ENCODE measurements at regions not wholly inside any gene's neighbourhood (a gene's known extent, or its start where the extent isn't known, plus 50 kb on each side); places are given as distances from the start of the nearest gene placed in this dataset.

GRCh38 chr18:76673281-76674185, 148.8 kb upstream of the ZNF236 start:
- TF ChIP-seq, protein P1, sequence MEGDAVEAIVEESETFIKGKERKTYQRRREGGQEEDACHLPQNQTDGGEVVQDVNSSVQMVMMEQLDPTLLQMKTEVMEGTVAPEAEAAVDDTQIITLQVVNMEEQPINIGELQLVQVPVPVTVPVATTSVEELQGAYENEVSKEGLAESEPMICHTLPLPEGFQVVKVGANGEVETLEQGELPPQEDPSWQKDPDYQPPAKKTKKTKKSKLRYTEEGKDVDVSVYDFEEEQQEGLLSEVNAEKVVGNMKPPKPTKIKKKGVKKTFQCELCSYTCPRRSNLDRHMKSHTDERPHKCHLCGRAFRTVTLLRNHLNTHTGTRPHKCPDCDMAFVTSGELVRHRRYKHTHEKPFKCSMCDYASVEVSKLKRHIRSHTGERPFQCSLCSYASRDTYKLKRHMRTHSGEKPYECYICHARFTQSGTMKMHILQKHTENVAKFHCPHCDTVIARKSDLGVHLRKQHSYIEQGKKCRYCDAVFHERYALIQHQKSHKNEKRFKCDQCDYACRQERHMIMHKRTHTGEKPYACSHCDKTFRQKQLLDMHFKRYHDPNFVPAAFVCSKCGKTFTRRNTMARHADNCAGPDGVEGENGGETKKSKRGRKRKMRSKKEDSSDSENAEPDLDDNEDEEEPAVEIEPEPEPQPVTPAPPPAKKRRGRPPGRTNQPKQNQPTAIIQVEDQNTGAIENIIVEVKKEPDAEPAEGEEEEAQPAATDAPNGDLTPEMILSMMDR (IDR thresholded peaks at IDR 0.05; ENCODE audit: low read length, missing control alignments), result no peak
- no peak overlapping the region for H3K4me3 ChIP-seq (replicated peaks; ENCODE audit: low read depth, low read length)
- no peak for DNase-seq (ENCODE audit: low read depth)

- no peak overlapping the region for H3K4me3 ChIP-seq (replicated peaks; ENCODE audit: low read depth, low read length)
- TF ChIP-seq, protein P1 (IDR thresholded peaks at IDR 0.05; ENCODE audit: low read length, missing control alignments), result no peak
- DNase-seq (ENCODE audit: low read depth), result peak; percentile 26
Observed at GRCh38 chr18:76672627-76673026, 149.7 kb upstream of the ZNF236 start.

DNA sequence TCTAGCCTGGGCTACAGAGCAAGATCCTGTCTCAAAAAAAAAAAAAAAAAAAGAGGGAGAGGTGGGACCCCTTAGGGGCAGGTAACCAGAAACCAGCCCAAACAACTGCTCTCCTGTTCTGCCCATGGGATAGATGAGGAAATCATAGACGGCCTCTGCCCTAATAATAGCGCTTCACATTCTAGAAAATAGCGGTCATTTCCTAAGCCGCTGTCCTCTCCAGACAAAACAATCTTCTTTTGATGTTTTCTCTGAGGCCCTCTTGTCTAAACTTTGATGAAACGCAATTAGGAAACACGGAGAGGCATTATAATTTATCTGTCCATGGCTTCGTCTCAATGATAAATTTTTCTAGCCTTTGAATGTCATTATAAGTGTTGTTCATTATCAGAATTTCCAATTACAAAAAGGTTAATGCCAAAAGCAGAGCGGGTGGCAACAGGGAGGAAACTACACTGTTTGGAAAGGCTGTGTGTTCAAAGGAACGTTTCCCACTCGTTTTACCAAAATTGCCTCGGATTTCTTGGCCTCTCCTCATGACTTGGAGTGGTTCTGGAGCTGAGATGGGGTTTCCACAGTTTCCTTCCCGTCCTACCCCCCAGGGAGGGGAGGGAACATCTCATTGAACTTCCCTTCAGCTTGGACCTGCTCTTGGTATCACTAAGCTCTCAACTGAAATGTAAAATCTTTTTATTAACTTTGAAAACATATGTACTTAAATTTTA, 151.6 kb upstream of the ZNF236 start:
- no peak overlapping the region for H3K4me3 ChIP-seq (replicated peaks; ENCODE audit: low read depth, low read length)
- TF ChIP-seq, protein P1 (IDR thresholded peaks at IDR 0.05; ENCODE audit: low read length, missing control alignments), result no peak
- DNase-seq (ENCODE audit: low read depth), result no peak

DNA sequence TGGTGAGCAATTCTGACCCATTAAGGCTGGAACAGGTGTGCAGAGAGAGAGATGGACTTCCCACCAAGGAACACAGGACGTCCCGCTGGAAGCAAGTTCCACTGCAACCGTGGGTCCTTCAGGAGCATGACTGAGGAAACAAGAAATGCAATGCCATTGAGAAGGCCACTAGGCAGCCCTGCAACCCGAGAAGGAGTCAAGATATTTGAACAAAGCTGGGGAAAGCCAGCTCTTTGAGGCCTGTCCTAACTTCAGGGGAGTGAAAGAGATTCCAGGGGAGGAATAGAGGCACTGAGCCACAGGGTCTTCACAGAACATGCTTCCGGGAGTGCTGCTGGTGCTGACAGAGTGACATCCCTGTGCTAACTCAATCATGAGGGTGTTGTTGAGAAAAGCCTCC, 153.8 kb upstream of the ZNF236 start:
- TF ChIP-seq, protein P1 (IDR thresholded peaks at IDR 0.05; ENCODE audit: low read length, missing control alignments), result no peak
- H3K4me3 ChIP-seq (replicated peaks; ENCODE audit: low read depth, low read length), result no peak overlapping the region
- DNase-seq (ENCODE audit: low read depth), result no peak

DNA sequence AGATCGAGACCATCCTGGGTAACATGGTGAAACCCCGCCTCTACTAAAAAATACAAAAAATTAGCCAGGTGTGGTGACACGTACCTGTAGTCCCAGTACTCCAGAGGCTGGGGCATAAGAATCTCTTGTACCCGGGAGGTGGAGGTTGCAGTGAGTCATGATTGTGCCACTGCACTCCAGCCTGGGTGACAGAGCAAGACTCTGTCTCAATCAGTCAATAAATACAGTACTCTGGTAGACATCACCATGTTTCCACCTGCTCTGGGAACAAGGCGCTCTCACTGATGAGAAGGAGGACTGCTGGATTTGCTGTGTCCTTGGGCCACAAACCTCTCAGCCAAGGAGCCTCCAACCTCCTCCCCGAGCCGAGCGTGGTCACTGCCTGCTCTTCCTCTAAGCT, 154.2 kb upstream of the ZNF236 start:
- no peak overlapping the region for H3K4me3 ChIP-seq (replicated peaks; ENCODE audit: low read depth, low read length)
- DNase-seq (ENCODE audit: low read depth), result no peak
- TF ChIP-seq, protein P1 (IDR thresholded peaks at IDR 0.05; ENCODE audit: low read length, missing control alignments), result no peak

- H3K4me3 ChIP-seq (replicated peaks; ENCODE audit: low read depth, low read length), result no peak overlapping the region
- DNase-seq (ENCODE audit: low read depth), result no peak
- TF ChIP-seq, protein P1 (IDR thresholded peaks at IDR 0.05; ENCODE audit: low read length, missing control alignments), result no peak
Observed at GRCh38 chr18:76667603-76668002, 154.8 kb upstream of the ZNF236 start.

Data from fibroblast of pulmonary artery (primary cell).